Activated CD8-positive, alpha-beta memory T cell treated with anti-CD3 and anti-CD28 coated beads, Interleukin-2, amount 50 U/mL, for 1 hour (primary cell): ENCODE measurements at regions not wholly inside any gene's neighbourhood (a gene's known extent, or its start where the extent isn't known, plus 50 kb on each side); places are given as distances from the start of the nearest gene placed in this dataset.

Experiments used
- DNase-seq: peaks from one replicate; pipeline ENCODE4 v3.0.0-alpha.2; 2020; ENCODE audit errors: extremely low read depth

- DNase-seq = no peak
These were observed 91.0 kb downstream of the KLF12 start for GRCh38 chr13:74043237-74043636.

- DNase-seq = no peak
These were observed 94.0 kb downstream of the KLF12 start for GRCh38 chr13:74040200-74040599.

- DNase-seq = no peak
These were observed 94.5 kb downstream of the KLF12 start for GRCh38 chr13:74039667-74040066.

GRCh38 chr13:74039154-74039553, 95.0 kb downstream of the KLF12 start:
- DNase-seq = no peak

GRCh38 chr13:74037762-74038161, 96.4 kb downstream of the KLF12 start:
- no peak for DNase-seq

GRCh38 chr13:74036373-74036772, 97.8 kb downstream of the KLF12 start:
- no peak for DNase-seq

- no peak for DNase-seq
These were observed 98.3 kb downstream of the KLF12 start for GRCh38 chr13:74035896-74036295.

- DNase-seq = no peak
These were observed 101.9 kb downstream of the KLF12 start for GRCh38 chr13:74032325-74032724.

- DNase-seq = no peak
These were observed 106.9 kb downstream of the KLF12 start for GRCh38 chr13:74027161-74027779.

GRCh38 chr13:74026753-74027152, 107.5 kb downstream of the KLF12 start:
- peak; percentile 61 for DNase-seq

- no peak for DNase-seq
These were observed 108.8 kb downstream of the KLF12 start for GRCh38 chr13:74025369-74025768.

- no peak for DNase-seq
These were observed 109.3 kb downstream of the KLF12 start for GRCh38 chr13:74024856-74025255.

GRCh38 chr13:74024314-74024713, 109.9 kb downstream of the KLF12 start:
- DNase-seq = no peak

- DNase-seq = no peak
These were observed 110.7 kb downstream of the KLF12 start for GRCh38 chr13:74023484-74023883.

GRCh38 chr13:74021505-74021904, 112.7 kb downstream of the KLF12 start:
- DNase-seq = no peak

- DNase-seq = no peak
These were observed 116.2 kb downstream of the KLF12 start for GRCh38 chr13:74018062-74018431.

- DNase-seq = no peak
These were observed 116.7 kb downstream of the KLF12 start for GRCh38 chr13:74017301-74018061.

GRCh38 chr13:74015137-74015536, 119.1 kb downstream of the KLF12 start:
- no peak for DNase-seq

- no peak for DNase-seq
These were observed 125.0 kb downstream of the KLF12 start for GRCh38 chr13:74009100-74009668.

- no peak for DNase-seq
These were observed 127.5 kb downstream of the KLF12 start for GRCh38 chr13:74006666-74007065.

GRCh38 chr13:74005320-74006157, 128.7 kb downstream of the KLF12 start:
- no peak for DNase-seq

GRCh38 chr13:74004109-74004508, 130.1 kb downstream of the KLF12 start:
- DNase-seq = no peak
